ENCODE measurements at regions not wholly inside any gene's neighbourhood (a gene's known extent, or its start where the extent isn't known, plus 50 kb on each side); places are given as distances from the start of the nearest gene placed in this dataset.

GRCh38 chr22:47446331-47446730 lies 683.9 kb downstream of the TBC1D22A start:
- H3K4me3 Mint-ChIP-seq, result no peak overlapping the region
- no peaks in the 10 kb centered on the region for H3K9me2 ChIP-seq (ENCODE audit: insufficient read depth)
- H4K20me1 ChIP-seq (replicated peaks; ENCODE audit: insufficient read depth), result no peaks in the 10 kb centered on the region
- no peak overlapping the region for H3K4me2 ChIP-seq
- no peak for DNase-seq (ENCODE audit: low spot score)
- H2AFZ ChIP-seq, result no peak overlapping the region
- H3K36me3 Mint-ChIP-seq (ENCODE audit: low read depth), result peaks cover 51% of the 10 kb centered on the region
- peaks cover 99% of the 10 kb centered on the region for H3K9me3 Mint-ChIP-seq
- no peak overlapping the region for H3K27ac ChIP-seq (ENCODE audit: low read depth)
- H3F3A ChIP-seq (replicated peaks; ENCODE audit: low read depth), result no peaks in the 10 kb centered on the region
- TF ChIP-seq ZNF462 (CRISPR knock-in tag; IDR thresholded peaks at IDR 0.05), result no peak
- H3K27me3 ChIP-seq (ENCODE audit: insufficient read depth), result no peaks in the 10 kb centered on the region
- H3K4me1 ChIP-seq (ENCODE audit: insufficient read depth), result no peaks in the 10 kb centered on the region
- ATAC-seq, result no peak
- no peaks in the 10 kb centered on the region for H3K4me1 Mint-ChIP-seq
- H3K79me2 ChIP-seq (replicated peaks; ENCODE audit: insufficient read depth), result no peaks in the 10 kb centered on the region
- H3K27ac Mint-ChIP-seq, result no peak overlapping the region
- H3K27me3 Mint-ChIP-seq (ENCODE audit: insufficient read depth, low read depth, poor library complexity), result peaks cover 13% of the 10 kb centered on the region
- no peaks in the 10 kb centered on the region for H3K36me3 ChIP-seq (ENCODE audit: insufficient read depth)
- H3K4me3 ChIP-seq, result no peak overlapping the region

- Histone ChIP-seq H3K4me3 (no peak overlapping the region), H3K79me2 (replicated peaks; ENCODE audit: insufficient read depth) (no peaks in the 10 kb centered on the region), H3K36me3 (ENCODE audit: insufficient read depth) (no peaks in the 10 kb centered on the region), H3K27me3 (ENCODE audit: insufficient read depth) (no peaks in the 10 kb centered on the region), H3K4me2 (no peak overlapping the region), H2AFZ (no peak overlapping the region), H3K27ac (ENCODE audit: low read depth) (no peak overlapping the region), H4K20me1 (replicated peaks; ENCODE audit: insufficient read depth) (no peaks in the 10 kb centered on the region), H3K9me2 (ENCODE audit: insufficient read depth) (no peaks in the 10 kb centered on the region), H3F3A (replicated peaks; ENCODE audit: low read depth) (no peaks in the 10 kb centered on the region), H3K4me1 (ENCODE audit: insufficient read depth) (no peaks in the 10 kb centered on the region)
- peaks cover 99% of the 10 kb centered on the region for H3K9me3 Mint-ChIP-seq
- H3K36me3 Mint-ChIP-seq (ENCODE audit: low read depth), result peaks cover 51% of the 10 kb centered on the region
- H3K27ac Mint-ChIP-seq, result no peak overlapping the region
- no peak overlapping the region for H3K4me3 Mint-ChIP-seq
- no peaks in the 10 kb centered on the region for H3K4me1 Mint-ChIP-seq
- DNase-seq (ENCODE audit: low spot score) (no peak), ATAC-seq (no peak)
- peaks cover 13% of the 10 kb centered on the region for H3K27me3 Mint-ChIP-seq (ENCODE audit: insufficient read depth, low read depth, poor library complexity)
- TF ChIP-seq CREB1 (CRISPR knock-in tag; IDR thresholded peaks at IDR 0.05; ENCODE audit: low read depth) (no peak), REST (IDR thresholded peaks at IDR 0.05; ENCODE audit: unreplicated experiment) (no peak), CTCF (conservative IDR thresholded peaks at IDR 0.05; ENCODE audit: low read depth in 2 of 2) (no peak), ETS1 (IDR thresholded peaks at IDR 0.05) (no peak), POLR2AphosphoS5 (IDR thresholded peaks at IDR 0.05; ENCODE audit: low read depth) (no peak), ZNF114 (CRISPR knock-in tag; IDR thresholded peaks at IDR 0.05) (no peak), STAT1 (IDR thresholded peaks at IDR 0.05; ENCODE audit: unreplicated experiment) (no peak), EZH2phosphoT487 (IDR thresholded peaks at IDR 0.05; ENCODE audit: unreplicated experiment) (no peak), JUNB (IDR thresholded peaks at IDR 0.05; ENCODE audit: unreplicated experiment) (no peak)
These were observed 683.4 kb downstream of the TBC1D22A start for GRCh38 chr22:47445716-47446290.

Measured in GM23338 (cell line).